Endothelial cell of umbilical vein (primary cell): ENCODE measurements at regions not wholly inside any gene's neighbourhood (a gene's known extent, or its start where the extent isn't known, plus 50 kb on each side); places are given as distances from the start of the nearest gene placed in this dataset.

Experiments
- BruUV-seq: library from RNA; stranded (reverse); fragments of 400-500 nt; replicated peaks from 2 replicates; lab custom pipeline; 2021; lab: Mats Ljungman, UMichigan
- CTCF ChIA-PET: fragments of 300-600, 350-600 bp; sonication (Branson Sonifier 250); formaldehyde crosslinking; loops from one replicate; lab custom pipeline; 2021; ENCODE audit warnings: antibody characterized with exemption, inconsistent platforms; lab: Charles Lee
- POLR2A ChIA-PET: fragments of 300-600, 350-600 bp; sonication (Branson Sonifier 250); formaldehyde crosslinking; loops from one replicate; lab custom pipeline; 2021; ENCODE audit warnings: antibody characterized with exemption, inconsistent platforms; lab: Charles Lee
- DNase-seq: peaks from one replicate; pipeline ENCODE4 v3.0.0-alpha.2; 2011; ENCODE audit warnings: low read depth, low spot score
- FAIRE-seq: peaks from 2 replicates; lab custom pipeline; 2011; peaks lifted over from hg19 to GRCh38; lab: Jason Lieb, UNC
- H2AFZ ChIP-seq: 2 replicates; pipeline ENCODE4 v1.6.0; 2012; ENCODE audit warnings: low read depth, low read length, control low read depth, inconsistent platforms
- H3K27ac ChIP-seq: 2 replicates; pipeline ENCODE4 v1.5.1; 2011; ENCODE audit warnings: low read depth, mild to moderate bottlenecking, control low read depth, low read length, moderate library complexity; ENCODE audit not compliant: insufficient read depth
- H3K27me3 ChIP-seq, 2 experiments: 2 replicates each; pipeline versions ENCODE4 v1.6.0 to v1.6.1; 2011; ENCODE audit warnings: low read length in 2 of 2, mixed read lengths in 1 of 2; ENCODE audit not compliant: control insufficient read depth in 2 of 2, insufficient read depth in 2 of 2
- H3K36me3 ChIP-seq, 2 experiments: 2 replicates in 1 of 2; 3 replicates in 1 of 2; pipeline ENCODE4 v1.5.1; 2011; ENCODE audit warnings: low read length in 2 of 2, mild to moderate bottlenecking in 1 of 2, moderate library complexity in 1 of 2; ENCODE audit not compliant: control insufficient read depth in 2 of 2, insufficient read depth in 2 of 2; ENCODE audit errors: extremely low read depth in 1 of 2
- H3K4me1 ChIP-seq: 3 replicates; pipeline ENCODE4 v1.5.1; 2011; ENCODE audit warnings: mild to moderate bottlenecking, low read length; ENCODE audit not compliant: control insufficient read depth, insufficient read depth; ENCODE audit errors: extremely low read depth
- H3K4me2 ChIP-seq: 2 replicates; pipeline ENCODE4 v1.6.1; 2011; ENCODE audit warnings: low read length, control low read depth, mixed read lengths; ENCODE audit not compliant: insufficient read depth
- H3K4me3 ChIP-seq, 3 experiments: fragments of 200-600 bp in 1 of 3; sonication (generic), shearing (Covaris generic) in 1 of 3; replicated peaks in 1 of 3; 2 replicates each; pipeline ENCODE4 v1.5.1; 2011 to 2016; ENCODE audit warnings: control low read depth in 3 of 3, low read length in 3 of 3, mild to moderate bottlenecking in 2 of 3, inconsistent platforms in 1 of 3, low read depth in 1 of 3, moderate library complexity in 1 of 3; ENCODE audit not compliant: insufficient read depth in 1 of 3
- H3K79me2 ChIP-seq: 2 replicates; pipeline ENCODE4 v1.6.0; 2012; ENCODE audit warnings: low read length, inconsistent platforms; ENCODE audit not compliant: control insufficient read depth, insufficient read depth
- H3K9ac ChIP-seq: replicated peaks from 2 replicates; pipeline ENCODE3; 2011; ENCODE audit warnings: low read length, control low read depth; ENCODE audit not compliant: insufficient read depth; ENCODE audit errors: extremely low read depth
- H3K9me1 ChIP-seq: replicated peaks from 3 replicates; pipeline ENCODE4 v1.6.0; 2011; ENCODE audit warnings: mild to moderate bottlenecking, low read length; ENCODE audit not compliant: control insufficient read depth, insufficient read depth; ENCODE audit errors: extremely low read depth
- H3K9me3 ChIP-seq: replicated peaks from 2 replicates; pipeline ENCODE4 v1.5.1; 2012; ENCODE audit warnings: low read length, inconsistent platforms; ENCODE audit not compliant: control insufficient read depth, insufficient read depth
- H4K20me1 ChIP-seq: replicated peaks from 2 replicates; pipeline ENCODE3; 2011; ENCODE audit warnings: mild to moderate bottlenecking, low read length; ENCODE audit not compliant: control insufficient read depth, insufficient read depth; ENCODE audit errors: extremely low read depth
- EZH2 ChIP-seq: IDR thresholded peaks from 2 replicates; pipeline ENCODE4 v1.6.1; 2012; ENCODE audit warnings: borderline replicate concordance, low read depth, mild to moderate bottlenecking, moderate library complexity, low read length, inconsistent platforms; ENCODE audit not compliant: severe bottlenecking
- FOS ChIP-seq: IDR thresholded peaks from 2 replicates; pipeline ENCODE4 v1.6.1; 2011; ENCODE audit warnings: mild to moderate bottlenecking, low read length, moderate library complexity, borderline replicate concordance; ENCODE audit not compliant: insufficient read depth
- GATA2 ChIP-seq: IDR thresholded peaks from 2 replicates; pipeline ENCODE4 v1.7.0; 2011; ENCODE audit warnings: low read depth, mild to moderate bottlenecking, moderate library complexity, mixed read lengths, low read length; ENCODE audit not compliant: insufficient read length, insufficient read depth
- JUN ChIP-seq: IDR thresholded peaks from 2 replicates; pipeline ENCODE4 v1.6.1; 2011; ENCODE audit warnings: borderline replicate concordance, low read depth; ENCODE audit not compliant: insufficient read length, insufficient read depth
- MYC ChIP-seq: IDR thresholded peaks from one replicate; pipeline ENCODE4 v1.6.1; 2011; ENCODE audit warnings: mild to moderate bottlenecking, low read depth, low read length
- POLR2A ChIP-seq: IDR thresholded peaks from 2 replicates; pipeline ENCODE4 v1.6.1; 2012; ENCODE audit warnings: low read depth, mild to moderate bottlenecking, control low read depth, low read length
- dilution Hi-C: fragments of 300-500 bp; cut with MboI; formaldehyde crosslinking; loops from one replicate; pipeline ENCODE4 v1.15.0; 2019; ENCODE audit warnings: low sequenced_read_pairs; ENCODE audit not compliant: extremely low pct_ligation_motif_present
- intact Hi-C: fragments of 100-400 bp; cut with micrococcal nuclease; formaldehyde crosslinking; loops from one replicate; pipeline ENCODE4 v1.10.0; 2022
- TF ChIP-seq, protein P1 (sequence below), 2 donors: IDR thresholded peaks; 1 replicate in 1 of 2; 2 replicates in 1 of 2; pipeline ENCODE4 v1.5.1; 2011; ENCODE audit warnings: low read length in 2 of 2, mild to moderate bottlenecking in 2 of 2, moderate library complexity in 2 of 2, control low read depth in 1 of 2, inconsistent platforms in 1 of 2, low read depth in 1 of 2; ENCODE audit not compliant: insufficient read depth in 1 of 2; ENCODE audit errors: extremely low read depth in 1 of 2
- TF ChIP-seq, protein P2 (sequence below): IDR thresholded peaks from 2 replicates; pipeline ENCODE4 v1.6.1; 2011; ENCODE audit not compliant: insufficient read depth, insufficient read length

DNA sequence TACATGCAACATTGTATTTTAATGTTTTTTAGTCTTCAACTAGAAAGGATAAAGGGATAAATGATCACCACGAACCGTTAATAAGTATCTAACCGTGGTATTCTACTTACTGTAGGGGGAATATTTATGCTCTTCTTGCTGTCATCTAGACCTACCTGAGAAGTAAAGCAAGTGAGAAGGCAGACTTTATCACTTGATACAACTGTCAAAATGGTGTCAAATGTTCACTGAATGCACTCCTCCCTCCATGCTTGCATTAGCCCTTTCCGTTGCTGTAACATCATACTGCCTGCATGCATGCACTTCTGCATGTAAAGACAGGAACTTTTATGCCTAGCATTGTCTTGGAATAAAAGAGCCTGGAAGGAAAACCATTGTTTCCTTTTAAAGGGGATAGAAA is 298.6 kb upstream of the PMFBP1 start:
- dilution Hi-C loops (loop anchor here (25.0 kb wide), 1 partner anchor 333 kb away; no protein-coding TSS in a partner anchor), intact Hi-C loops (no loop called here)
- DNase-seq (no peak), FAIRE-seq (no peak)
- ChIA-PET POLR2A (no interaction called here), CTCF (interaction anchor here (1.0 kb wide), 1 partner anchor 11 kb away, joined by 3 read pairs; no protein-coding TSS in a partner anchor)
- Histone ChIP-seq H4K20me1 (no peaks in the 10 kb centered on the region), H3K9me1 (no peaks in the 10 kb centered on the region), H3K4me3 (no peak overlapping the region), H3K4me1 (peaks cover 7% of the 10 kb centered on the region), H3K79me2 (no peaks in the 10 kb centered on the region), H3K9me3 (no peaks in the 10 kb centered on the region), H3K4me2 (no peak overlapping the region), H2AFZ (no peak overlapping the region), H3K27me3 (no peaks in the 10 kb centered on the region), H3K9ac (no peak overlapping the region), H3K36me3 (no peaks in the 10 kb centered on the region), H3K27ac (no peak overlapping the region)
- no TSS peak for BruUV-seq
- TF ChIP-seq POLR2A, result no peak
- no peak for TF ChIP-seq GATA2
- TF ChIP-seq, protein P1, sequence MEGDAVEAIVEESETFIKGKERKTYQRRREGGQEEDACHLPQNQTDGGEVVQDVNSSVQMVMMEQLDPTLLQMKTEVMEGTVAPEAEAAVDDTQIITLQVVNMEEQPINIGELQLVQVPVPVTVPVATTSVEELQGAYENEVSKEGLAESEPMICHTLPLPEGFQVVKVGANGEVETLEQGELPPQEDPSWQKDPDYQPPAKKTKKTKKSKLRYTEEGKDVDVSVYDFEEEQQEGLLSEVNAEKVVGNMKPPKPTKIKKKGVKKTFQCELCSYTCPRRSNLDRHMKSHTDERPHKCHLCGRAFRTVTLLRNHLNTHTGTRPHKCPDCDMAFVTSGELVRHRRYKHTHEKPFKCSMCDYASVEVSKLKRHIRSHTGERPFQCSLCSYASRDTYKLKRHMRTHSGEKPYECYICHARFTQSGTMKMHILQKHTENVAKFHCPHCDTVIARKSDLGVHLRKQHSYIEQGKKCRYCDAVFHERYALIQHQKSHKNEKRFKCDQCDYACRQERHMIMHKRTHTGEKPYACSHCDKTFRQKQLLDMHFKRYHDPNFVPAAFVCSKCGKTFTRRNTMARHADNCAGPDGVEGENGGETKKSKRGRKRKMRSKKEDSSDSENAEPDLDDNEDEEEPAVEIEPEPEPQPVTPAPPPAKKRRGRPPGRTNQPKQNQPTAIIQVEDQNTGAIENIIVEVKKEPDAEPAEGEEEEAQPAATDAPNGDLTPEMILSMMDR (IDR thresholded peaks at IDR 0.05; ENCODE audit: extremely low read depth in 1 of 2, insufficient read depth in 1 of 2, low read depth in 1 of 2, low read length in 2 of 2), result no peak
- TF ChIP-seq FOS, result no peak

DNA sequence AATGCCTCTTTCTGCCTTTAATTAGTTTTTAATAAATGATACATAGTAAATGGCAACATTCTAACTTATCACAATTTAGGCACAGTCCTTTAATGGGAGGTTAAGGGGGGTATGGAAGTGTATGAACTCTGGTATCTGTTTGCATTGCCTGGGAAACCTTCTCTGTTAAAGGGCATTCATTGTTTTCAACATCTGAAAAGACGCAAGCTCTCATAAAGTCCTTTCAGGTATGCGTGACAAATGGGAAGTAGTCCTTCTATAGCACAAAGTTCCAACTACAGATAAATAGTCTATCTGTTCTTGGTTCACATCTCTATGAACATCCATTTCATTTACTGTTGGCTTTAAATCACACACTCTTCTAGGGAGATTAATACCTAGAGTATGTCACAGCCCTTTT is 298.0 kb upstream of the PMFBP1 start:
- Histone ChIP-seq H3K4me3 (no peak overlapping the region), H4K20me1 (no peaks in the 10 kb centered on the region), H3K36me3 (no peaks in the 10 kb centered on the region), H3K27ac (no peak overlapping the region), H3K27me3 (no peaks in the 10 kb centered on the region), H3K9ac (no peak overlapping the region), H3K4me2 (no peak overlapping the region), H3K9me1 (no peaks in the 10 kb centered on the region), H3K4me1 (peaks cover 7% of the 10 kb centered on the region), H3K79me2 (no peaks in the 10 kb centered on the region), H3K9me3 (no peaks in the 10 kb centered on the region), H2AFZ (no peak overlapping the region)
- FAIRE-seq (no peak), DNase-seq (no peak)
- ChIA-PET CTCF (no interaction called here), POLR2A (no interaction called here)
- intact Hi-C loops (no loop called here), dilution Hi-C loops (loop anchor here (25.0 kb wide), 1 partner anchor 333 kb away; no protein-coding TSS in a partner anchor)
- TF ChIP-seq JUN (no peak), MYC (no peak), EZH2 (no peak), POLR2A (no peak), GATA2 (no peak), FOS (no peak)
- TF ChIP-seq, protein P2, sequence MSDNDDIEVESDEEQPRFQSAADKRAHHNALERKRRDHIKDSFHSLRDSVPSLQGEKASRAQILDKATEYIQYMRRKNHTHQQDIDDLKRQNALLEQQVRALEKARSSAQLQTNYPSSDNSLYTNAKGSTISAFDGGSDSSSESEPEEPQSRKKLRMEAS, result no peak
- no TSS peak for BruUV-seq
